DLD1 (cell line): ENCODE measurements at regions not wholly inside any gene's neighbourhood (a gene's known extent, or its start where the extent isn't known, plus 50 kb on each side); places are given as distances from the start of the nearest gene placed in this dataset.
"Not testable (repeated sequence)": the region's sequence is repeated elsewhere in the genome, so short reads cannot be mapped to it uniquely, and the experiment has no call there.

ENCODE experiments used
- in situ Hi-C: cut with HindIII; loops from 2 replicates; pipeline ENCODE4 v1.10.0; 2017; ENCODE audit warnings: low sequenced_read_pairs

- in situ Hi-C loops: loop anchor here (25.0 kb wide), 1 partner anchor 359 kb away; no protein-coding TSS in a partner anchor
These were observed 68.5 kb downstream of the TMCO5A start for GRCh38 chr15:38002883-38003477.

GRCh38 chr15:38004218-38004861, 69.9 kb downstream of the TMCO5A start:
- in situ Hi-C loops: loop anchor here (25.0 kb wide), 1 partner anchor 358 kb away; no protein-coding TSS in a partner anchor

GRCh38 chr15:38005953-38006808, 71.7 kb downstream of the TMCO5A start:
- in situ Hi-C loops: loop anchor here (25.0 kb wide), 1 partner anchor 356 kb away; no protein-coding TSS in a partner anchor

DNA sequence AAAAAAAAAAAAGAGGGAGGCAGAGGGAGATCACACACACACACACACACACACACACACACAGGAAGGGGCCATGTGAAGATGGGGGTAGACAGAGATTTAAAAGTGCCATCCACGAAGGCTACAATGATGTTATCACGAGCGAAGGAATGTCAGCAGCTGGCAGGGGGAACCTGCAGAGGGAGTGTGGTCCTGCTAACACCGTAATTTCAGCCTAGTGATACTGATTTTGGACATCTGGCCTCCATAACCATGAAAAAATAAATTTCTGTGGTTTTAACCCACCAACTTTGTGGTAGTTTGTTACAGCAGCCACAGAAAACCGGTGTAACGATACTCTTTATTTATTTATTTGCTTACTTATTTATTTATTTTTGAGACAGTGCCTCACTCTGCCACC, 76.0 kb downstream of the TMCO5A start:
- in situ Hi-C loops: loop anchor here (25.0 kb wide), 1 partner anchor 352 kb away; no protein-coding TSS in a partner anchor

DNA sequence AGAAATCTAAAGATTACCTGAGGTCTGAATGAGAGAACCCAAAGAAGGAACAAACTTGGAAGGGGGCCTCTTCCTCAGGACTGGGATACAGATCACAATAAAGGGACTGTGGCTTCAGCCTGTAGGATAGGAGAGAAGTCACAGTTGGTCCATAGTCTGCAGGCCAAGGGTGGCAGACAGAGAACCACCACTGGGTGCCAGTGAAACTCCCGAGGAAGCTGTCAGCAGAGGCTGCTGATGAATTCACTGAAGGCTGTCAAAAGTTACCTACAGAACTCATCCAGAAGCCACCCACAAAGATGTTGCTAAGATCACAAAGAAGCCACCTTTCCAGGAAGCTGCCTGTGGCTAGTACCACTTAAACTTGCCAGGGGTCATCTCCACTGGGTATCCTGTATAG, 78.5 kb downstream of the TMCO5A start:
- in situ Hi-C loops: loop anchor here (25.0 kb wide), 1 partner anchor 349 kb away; no protein-coding TSS in a partner anchor

- in situ Hi-C loops: loop anchor here (25.0 kb wide), 1 partner anchor 345 kb away; no protein-coding TSS in a partner anchor
These were observed 83.3 kb downstream of the TMCO5A start for GRCh38 chr15:38017721-38018120.

DNA sequence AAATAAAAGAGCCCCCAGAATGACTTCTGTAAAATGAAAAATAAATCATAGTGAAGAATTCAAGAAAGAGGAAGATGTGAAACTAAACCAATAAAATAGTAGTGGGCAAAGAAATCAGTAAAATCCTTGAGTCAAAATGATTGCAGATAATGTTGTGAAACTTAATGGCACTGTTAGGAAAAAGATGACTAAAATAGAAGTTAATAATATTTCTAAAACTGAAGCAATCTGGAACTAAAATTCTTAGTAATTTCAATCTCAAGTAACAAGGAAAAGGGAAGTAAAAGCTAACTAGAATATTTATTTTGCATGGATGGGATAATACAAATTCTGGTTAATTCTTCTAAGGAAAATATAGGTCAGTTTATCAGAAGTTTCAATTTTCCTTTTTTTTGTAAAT, 84.6 kb downstream of the TMCO5A start:
- in situ Hi-C loops: loop anchor here (25.0 kb wide), 1 partner anchor 343 kb away; no protein-coding TSS in a partner anchor

DNA sequence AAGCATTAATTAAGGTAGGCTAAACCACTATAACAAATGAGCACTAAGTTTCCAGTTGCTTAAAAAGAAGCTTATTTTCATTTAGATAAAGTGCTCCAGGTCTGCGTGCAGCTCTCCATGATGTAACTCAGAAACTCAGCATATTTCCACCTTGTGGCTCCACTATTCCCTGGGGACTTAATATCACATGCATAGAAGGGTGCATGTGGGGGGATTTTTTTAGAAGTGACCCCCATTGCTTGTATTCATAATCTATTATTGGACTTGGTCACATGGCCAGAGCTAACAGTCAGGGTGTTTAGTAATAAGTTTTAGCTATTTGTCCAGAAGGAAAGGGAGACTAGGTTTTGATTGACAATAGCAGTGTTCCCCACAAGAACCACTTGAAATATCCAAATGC, 86.8 kb downstream of the TMCO5A start:
- in situ Hi-C loops: loop anchor here (25.0 kb wide), 1 partner anchor 341 kb away; no protein-coding TSS in a partner anchor

DNA sequence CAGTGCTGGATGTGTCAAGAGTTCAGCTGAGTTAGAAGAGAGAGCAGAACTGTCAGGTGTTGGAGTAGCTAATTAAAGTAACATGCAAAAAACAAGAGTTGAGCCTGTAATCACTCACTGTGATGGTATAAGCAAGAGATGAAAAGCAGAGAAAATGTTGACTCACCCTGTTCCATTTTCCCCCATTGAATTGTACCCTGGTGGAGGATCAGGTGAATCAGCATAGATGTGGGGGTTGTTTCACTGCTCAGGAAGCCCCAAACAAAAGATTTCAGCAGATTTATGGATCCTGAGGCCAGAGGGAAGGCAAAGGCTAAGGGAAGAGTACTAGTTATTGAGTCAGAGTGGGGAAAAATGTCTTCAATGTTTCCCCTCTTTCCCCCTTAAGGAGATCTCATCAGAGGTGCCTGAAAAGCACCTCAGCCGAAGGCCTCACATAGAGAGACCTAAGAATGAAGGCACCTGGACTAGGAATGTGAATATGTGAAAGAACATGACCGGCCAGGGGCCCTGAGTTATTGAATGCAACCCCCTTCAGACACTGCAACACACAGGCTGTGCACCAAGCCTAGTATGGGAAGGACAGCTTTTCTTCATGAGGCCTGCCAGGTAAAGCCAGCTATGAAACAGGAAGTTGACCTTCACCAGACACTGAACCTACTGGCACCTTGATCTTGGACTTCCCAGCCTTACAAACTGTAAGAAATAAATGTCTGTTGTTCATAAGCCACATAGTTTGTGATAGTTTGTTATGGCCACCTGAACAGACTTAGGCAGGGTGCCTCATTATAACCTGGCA, 90.1 kb downstream of the TMCO5A start:
- in situ Hi-C loops: loop anchor here (25.0 kb wide), 1 partner anchor 338 kb away; no protein-coding TSS in a partner anchor

DNA sequence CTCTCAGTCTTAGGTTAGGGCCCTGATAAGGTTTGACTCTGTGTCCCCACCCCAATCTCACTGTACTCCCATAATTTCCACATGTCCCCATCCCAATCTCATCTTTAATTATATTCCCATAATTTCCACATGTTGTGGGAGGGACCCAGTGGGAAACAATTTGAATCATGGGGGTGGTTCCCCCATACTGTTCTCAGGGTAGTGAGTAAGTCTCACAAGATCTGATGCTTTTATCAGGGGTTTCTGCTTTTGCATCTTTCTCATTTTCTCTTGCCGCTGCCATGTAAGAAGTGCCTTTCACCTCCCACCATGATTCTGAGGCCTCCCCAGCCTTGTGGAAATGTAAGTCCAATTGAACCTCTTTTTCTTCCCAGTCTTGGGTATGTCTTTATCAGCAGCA, 91.2 kb downstream of the TMCO5A start:
- in situ Hi-C loops: not testable (repeated sequence)

GRCh38 chr15:38028869-38029268, 94.4 kb downstream of the TMCO5A start:
- in situ Hi-C loops: no loop called here

- in situ Hi-C loops: no loop called here
These were observed 95.3 kb downstream of the TMCO5A start for GRCh38 chr15:38029736-38030135.

- in situ Hi-C loops: no loop called here
These were observed 96.2 kb downstream of the TMCO5A start for GRCh38 chr15:38030609-38031008.

DNA sequence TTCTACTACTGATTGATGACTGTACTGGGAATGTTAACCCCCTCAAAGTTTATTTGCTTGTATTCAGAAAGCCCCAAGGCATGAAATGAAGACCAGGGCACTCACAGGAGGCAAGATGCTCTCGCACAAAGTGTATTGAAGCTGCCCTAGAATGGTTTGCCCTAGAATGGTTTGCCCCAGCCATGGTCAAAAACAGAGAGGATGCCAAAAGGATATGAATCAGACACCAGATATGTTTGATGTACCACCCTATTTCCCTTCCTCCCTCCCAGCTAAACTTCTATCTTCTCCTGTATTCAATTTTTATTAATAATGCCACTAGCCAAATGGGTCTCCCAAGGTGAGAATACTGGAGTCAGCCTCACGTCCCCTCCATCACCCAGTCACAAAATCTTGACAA, 101.3 kb downstream of the TMCO5A start:
- in situ Hi-C loops: no loop called here

- in situ Hi-C loops: no loop called here
These were observed 102.4 kb downstream of the TMCO5A start for GRCh38 chr15:38036790-38037338.

DNA sequence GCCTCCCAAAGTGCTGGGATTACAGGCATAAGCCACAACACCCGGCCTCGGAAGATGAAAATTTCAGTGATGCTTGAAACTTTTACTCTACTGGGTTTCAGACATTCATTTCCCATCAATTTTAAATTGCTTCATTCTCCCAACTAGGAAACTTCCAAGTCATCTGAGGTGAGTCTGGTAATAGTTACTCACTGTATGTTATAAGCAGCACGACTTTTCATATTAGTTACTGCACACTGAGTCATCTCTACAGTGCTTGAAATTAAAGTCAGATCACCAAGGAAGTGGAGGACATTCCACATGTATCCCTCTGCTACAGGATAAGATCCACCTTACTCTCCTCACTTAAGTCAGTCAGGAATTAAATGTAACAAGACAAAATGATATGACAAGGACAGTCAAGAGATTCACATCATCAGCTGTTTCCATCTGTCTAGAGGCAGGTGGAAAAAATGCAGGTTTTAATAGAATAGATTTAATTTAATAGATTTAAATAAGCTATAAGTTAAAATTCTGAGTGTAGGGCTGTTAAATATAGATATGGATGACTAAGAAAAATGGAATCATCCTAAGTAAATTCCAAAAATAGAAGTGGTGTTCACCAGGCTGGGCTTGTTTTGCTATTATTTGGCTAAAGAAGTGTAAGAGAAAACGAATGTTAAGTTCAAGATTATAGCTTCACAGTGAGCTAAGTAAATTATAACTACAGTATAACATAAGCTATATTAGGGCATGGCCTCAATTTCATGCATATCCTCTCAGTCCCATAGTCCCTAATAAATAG, 104.4 kb downstream of the TMCO5A start:
- in situ Hi-C loops: no loop called here

DNA sequence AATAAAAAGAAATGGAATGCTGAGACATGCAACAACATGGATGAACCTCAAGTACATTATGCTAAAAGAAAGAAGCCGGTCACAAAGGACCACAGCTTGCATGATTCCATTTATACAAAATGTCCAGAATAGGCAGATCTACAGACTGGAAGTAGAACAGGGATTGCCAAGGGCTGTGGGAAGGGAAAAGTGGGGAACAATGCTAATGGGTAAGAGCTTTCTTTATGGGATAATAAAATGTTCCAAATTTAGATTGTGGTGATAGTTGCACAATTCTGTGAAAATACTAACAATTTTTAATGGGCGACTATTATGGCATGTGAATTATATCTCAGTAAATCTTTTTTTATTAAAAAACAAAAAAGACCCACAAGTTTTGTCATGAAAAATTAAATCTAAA, 106.2 kb downstream of the TMCO5A start:
- in situ Hi-C loops: no loop called here

DNA sequence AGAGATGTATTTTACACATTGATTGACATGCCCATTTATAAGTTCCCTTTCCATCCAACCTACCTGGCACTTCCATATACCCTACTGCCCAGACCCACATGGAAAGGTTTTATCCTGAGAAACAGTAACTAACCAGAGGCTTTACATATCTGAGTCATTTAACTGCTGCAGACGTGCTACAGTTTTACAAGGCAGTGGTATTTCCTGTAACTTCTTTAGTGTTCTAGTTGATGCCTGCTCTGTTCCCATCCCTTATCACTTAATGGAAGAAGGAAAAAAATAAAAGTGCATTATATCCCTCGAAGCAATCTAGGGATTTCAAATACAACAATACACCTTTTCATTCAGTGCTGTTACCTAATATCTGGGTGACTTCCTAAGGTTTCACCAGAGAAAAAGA, 107.1 kb downstream of the TMCO5A start:
- in situ Hi-C loops: no loop called here

DNA sequence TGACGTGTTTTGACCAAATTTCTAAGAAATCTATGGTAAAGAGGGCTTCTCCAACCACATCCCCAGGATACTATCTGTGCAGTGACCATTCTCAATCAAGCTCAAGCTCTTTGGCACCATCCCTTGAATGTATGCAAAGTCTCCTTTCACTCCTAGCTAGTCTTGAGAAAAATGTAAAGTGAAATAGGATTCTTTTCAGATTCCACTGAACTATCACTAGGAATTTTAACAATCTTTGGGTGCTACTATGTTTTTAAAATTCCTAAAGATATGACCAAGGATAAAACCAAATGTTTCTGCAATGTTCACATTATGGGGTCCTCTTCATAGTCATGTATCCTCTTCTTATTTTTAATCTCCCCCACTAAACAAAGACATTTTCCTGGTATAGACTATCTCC, 107.8 kb downstream of the TMCO5A start:
- in situ Hi-C loops: no loop called here
